NCI-H146 treated with DMSO at 0.1 percent for 48 hours (cell line): ENCODE measurements at regions not wholly inside any gene's neighbourhood (a gene's known extent, or its start where the extent isn't known, plus 50 kb on each side); places are given as distances from the start of the nearest gene placed in this dataset.

Experiments
- DNase-seq: peaks from one replicate; lab custom pipeline; 2025; ENCODE audit not compliant: unreplicated experiment; lab: John Stamatoyannopoulos, UW

DNA sequence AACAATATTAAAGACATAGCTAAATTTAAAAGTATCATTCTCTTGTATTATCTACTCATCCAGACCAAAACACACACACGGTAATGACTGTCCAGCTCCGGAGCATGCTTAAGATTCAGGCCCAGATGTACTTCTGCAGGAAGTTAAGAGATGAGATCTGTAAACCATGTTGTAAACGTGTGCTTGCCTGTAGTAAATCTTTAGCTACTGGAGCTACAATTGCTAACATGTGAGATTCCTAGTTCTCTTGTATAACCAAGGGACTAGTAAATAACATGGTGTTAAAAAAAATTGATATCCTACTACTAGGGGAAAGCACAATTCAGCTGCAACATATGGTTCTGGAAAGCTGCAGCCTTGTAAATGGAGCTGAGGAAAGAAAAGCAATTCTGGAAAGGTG is 651.7 kb upstream of the CCDC54 start:
- DNase-seq: no peak

DNA sequence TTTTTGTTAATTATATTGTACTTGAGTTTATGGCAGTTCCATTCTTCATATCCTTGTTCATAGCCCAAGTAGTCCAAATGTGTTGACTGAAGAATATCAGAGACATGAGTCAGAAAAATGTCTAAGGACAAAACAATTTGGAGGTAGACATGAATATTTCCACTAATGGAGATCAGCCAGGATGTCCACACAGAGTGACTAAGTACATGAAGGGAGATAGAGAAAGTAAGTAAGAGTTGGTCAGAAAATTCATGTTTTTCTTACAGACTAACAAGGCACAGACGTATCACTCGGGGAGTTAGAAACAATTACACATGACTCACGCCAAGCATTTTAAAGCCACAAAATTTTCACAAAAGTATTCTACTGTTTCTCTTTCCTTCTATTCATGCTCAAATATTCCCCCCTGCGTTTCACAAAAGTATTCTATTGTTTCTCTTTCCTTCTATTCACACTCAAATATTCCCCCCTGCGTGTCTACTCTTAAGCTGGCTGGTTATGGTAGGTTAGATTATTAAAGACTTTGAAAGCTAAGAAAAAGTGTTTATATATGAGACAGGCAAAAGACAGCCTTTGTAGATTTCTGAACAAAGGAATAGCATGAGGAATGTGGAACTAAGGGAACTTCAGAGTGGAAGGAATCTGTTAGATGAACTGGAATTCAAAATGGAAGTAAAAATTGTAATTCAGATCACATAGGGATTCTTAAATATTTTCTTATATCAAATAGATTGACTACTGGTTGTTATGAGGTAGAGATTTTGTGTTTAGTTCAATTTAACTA is 648.7 kb upstream of the CCDC54 start:
- DNase-seq: no peak

DNA sequence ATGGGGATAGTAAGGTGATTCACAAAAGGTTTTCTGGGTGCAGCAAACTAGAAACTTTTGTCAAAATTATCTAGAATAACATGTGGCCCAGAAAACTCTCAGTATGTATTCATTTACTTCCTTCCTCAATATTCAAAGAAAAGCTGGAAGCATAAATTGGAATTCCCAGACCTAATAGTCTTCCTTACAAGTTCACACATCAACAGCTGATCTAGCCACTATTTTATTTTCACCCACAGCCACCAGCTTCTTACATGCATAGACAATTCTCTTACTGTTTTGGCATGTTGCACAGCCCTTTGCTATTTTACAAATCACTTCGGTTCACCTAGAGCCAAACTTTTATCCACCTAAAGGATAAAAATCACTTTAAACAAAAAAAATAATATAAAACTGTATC is 647.8 kb upstream of the CCDC54 start:
- DNase-seq: no peak

DNA sequence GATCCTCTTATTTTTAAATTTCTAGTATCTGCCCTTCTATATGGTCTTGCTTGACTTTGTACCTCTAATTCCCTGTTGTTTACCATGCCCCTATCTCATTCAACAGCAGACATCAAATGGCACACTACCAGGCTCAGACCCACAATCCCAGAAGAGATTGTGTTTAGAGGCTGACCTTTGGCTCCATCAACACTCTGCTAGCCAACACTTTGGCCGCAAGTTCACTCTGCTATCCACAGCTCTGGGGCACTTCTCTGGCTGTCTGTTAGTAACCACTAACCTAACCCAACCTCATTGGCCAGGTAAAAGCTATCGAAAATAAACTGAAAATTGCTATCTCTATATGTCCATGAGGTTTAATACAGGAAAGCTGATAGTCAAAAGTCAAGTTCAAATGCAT is 646.0 kb upstream of the CCDC54 start:
- no peak for DNase-seq

DNA sequence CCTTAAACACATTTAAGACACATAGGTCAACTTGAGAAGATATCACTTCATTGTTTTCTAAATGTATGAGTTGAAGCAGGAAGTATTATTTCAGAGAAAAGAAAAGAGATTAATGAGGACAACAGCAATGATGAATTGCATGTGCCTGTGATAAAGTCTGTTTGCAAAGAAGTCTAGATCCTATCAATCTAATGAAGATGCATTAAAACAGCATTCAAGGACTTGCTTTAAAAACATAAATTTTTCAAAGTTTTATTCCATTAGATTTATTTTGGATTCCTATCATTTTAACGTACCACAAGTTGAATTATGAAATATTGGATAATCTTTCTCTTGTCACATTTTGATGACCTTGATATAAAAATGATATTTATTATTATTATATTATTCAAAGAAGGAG is 642.5 kb upstream of the CCDC54 start:
- DNase-seq: no peak

DNA sequence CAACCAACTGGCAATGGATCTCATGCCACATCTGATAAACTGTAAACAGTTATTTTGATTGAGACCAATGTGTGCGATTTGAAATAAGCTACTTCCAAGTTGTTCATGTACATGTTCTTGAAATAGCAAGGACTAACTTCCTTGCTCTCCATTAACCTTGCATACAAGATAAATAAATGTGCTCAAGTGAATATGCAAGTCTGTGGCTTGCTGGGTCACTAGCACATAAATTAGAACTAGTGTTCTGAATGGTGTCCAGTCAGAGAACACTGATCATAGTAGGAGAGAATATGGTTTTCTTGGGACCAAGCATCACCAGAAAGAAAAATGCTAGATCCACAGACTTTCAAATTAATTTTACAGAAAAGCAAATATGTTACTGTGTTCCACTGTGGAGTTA is 640.0 kb upstream of the CCDC54 start:
- DNase-seq: no peak

DNA sequence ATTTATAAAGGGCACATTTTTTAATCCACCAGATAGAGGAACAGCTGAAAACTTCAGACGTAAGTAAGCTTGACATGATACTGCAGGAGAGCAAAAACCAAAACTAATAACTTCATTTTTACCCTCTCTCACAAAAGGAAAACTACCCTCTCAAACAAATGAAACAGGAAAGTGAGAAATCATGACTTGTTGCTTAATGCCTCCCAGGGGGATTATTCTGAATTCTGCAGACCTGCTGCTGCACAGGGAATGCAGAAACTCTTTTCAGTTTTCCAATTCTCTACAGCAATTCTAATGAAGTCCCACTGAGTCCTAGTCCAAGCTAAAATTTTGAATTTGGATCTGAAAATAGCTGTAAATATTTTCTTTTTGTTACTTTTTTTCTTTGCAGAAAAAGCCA is 637.1 kb upstream of the CCDC54 start:
- no peak for DNase-seq

DNA sequence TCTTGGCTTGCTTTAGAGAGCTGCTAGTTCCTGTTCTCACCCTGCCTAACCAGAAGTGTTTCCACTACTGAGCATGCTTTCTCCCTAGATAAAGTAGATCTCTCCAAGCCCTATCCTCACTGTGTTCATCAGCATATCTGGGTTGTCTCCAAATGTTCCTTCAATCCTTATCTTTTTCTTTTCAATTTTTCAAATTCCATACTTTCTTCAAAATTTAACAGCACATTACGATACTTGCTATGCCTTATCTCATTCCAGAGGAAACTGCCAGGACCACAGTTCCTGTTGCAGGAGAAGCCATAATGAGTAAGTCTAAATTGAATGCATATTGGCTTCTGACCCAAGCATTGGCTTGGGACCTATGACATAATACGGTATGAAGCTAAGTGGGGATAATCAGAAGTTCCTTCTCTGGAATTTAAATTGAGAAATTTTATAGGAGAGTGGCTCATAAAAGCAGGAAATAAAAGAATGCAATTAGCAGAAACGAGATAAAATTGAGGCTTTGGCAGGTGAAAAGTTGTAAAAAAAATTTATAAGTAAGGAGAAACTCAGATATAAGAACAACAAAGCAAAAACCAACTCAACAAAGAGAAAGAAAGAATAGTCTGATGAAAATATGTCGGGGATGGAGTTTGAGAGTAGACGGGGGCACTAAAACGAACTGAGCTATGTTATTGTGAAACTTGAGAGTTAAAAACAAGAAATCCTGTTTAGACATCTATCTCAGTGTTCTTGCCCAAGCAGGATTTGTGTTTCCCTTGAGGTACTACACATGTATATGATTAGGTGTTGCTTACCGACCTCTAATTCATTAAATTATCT is 631.7 kb upstream of the CCDC54 start:
- DNase-seq: no peak

DNA sequence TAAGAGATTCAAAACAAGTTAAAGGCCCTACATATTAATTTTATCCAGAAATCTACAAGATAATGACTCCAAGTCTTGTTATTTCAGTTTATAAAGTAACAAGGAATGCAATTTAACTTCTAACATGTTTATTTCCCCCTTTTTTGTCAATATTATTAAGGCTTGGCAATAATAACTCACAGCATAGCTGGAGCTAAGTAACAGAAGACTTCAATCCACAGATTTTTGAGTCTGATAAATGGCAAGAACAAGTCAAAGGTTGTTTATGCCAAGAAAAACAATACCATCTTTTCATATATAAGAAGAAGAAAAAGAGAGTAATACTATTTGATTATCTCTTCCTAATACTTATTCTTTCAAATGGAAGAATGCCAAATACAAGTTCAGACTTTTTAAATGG is 631.0 kb upstream of the CCDC54 start:
- no peak for DNase-seq

DNA sequence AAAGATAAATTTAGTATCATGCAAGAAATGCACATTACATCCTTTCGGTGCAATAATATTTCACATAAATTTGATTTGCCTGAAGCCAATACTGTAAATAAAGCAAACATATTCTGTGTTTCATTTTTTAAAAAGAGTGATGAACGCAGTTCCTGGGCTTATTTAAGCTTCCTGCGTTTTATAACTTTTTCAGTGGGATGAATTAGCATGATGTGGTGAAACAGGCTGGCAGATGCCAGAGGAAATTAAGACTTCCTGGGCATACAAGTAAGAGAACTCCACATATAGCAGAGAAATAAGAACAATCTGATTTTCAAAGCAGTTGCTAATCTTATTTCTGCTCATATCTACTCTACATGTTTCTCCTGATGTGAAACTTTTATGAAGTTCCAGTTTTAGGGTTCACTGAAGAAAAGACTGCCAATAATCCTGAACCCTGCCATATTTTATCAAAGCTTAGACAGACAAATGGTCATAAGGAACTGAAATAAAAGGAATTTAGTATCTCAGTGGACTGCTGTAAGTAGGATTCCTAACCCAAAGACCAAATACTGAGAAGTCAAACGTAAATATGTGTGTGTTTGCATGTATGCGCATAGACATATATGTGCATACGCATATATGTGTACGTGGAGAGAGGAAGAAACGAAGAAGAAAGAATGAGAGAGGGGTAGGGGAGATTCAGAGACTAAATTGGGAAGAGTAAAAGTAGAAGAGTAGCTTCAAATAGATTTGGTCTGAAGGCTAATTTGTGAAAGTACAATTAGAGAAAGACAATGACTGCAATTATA is 628.6 kb upstream of the CCDC54 start:
- DNase-seq: no peak

DNA sequence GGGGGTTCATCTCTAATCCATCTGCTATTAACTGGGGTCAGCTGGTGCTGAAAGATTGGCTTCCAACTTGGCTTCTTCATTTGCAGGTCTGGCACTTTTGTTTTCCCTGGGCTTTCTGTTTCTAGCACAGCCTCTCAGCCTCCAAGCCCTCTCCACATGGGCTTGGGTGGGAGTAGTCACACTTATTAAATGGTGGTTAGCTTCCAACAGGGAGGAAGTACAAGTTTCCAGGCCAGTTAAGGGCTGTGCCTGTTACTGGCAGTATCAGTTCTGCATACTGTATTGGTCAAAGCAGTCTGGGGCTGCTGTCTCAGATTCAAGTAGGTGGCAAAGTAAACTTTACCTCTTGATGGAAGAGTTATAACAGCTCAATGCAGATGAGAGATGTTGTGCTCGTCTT is 627.1 kb upstream of the CCDC54 start:
- DNase-seq: no peak

DNA sequence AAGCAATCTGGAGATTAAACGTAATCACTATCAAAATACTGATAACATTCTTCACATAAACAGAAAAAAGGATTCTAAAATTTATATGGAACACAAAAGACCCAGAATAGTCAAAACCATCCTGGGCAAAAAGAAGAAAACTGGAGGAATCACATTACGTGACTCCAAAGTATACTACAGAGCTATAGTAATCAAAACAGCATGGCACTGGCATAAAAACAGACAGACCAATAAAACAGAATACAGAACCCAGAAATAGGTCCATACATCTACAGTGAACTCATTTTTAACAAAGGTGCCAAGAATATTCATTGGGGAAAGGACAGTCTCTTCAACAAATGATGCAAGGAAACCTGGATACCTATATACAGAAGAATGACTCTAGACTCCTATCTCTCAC is 621.9 kb upstream of the CCDC54 start:
- no peak for DNase-seq

DNA sequence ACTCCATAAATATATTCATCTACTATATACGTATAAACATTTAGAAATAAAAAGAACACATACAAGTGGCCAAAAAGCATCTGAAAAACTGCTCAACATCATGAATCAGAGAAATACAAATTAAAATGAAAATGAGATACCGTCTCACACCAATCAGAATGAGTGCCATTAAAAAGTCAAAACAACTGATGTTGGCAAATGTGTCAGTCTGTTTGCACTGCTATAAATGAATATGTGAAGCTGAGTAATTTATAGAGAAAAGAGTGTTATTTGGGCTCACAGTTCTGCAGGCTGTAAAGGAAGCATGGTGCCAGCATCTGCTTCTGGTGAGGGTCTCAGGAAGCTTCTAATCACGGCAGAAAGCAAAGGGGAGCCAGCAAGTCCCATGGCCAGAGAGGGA is 620.3 kb upstream of the CCDC54 start:
- DNase-seq: no peak

DNA sequence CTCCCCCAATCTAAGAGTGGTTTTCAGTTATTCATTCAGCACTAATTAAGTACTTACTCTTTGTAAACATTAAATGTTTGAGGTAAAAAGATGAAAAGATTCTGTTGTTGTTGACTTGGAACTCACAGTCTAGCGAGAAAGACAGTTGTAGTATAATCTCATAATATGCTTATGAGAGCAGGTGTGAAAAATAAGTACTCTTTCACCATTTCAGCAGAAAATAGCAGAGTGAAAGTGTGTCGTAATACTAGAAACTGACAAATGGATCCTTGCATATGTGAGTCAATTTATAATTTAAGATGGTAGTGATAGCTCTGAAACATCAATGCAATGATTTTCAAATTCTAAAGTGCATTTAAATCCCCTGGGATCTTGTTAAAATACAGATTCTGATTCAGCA is 618.8 kb upstream of the CCDC54 start:
- no peak for DNase-seq

DNA sequence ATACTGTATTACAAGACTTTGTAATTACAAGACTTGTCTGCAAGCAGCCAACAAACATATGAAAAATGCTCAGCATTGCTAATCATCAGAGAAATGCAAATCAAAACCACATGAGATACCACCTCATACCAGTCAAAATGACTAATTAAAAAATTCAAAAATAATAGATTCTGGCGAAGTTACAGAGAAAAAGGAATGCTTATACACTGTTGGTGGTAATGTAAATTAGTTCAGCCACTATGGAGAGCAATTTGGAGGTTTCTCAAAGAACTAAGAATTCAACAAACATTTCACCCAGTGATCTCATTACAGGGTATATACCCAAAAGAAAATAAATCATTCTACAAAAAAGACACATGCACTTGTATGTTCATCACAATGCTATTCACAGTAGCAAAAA is 617.5 kb upstream of the CCDC54 start:
- DNase-seq: no peak

DNA sequence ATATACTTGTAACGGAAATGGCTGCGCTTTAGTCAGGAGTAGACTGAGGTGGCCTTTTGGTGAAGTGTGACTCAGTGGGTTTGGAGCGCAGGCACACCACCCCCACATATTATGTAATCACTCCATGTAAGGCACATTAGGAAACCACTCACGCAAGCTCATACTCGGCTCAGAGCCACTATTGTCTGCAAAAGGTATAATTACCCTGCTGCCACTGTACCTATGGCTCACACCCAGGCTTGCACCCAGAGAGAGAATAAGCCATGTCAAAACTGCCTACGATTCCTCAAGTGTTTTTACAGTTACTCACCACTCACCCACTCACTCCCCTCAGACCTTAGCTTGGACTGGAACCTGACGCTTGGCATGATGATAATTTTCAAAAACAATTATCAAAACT is 611.9 kb upstream of the CCDC54 start:
- DNase-seq: no peak

DNA sequence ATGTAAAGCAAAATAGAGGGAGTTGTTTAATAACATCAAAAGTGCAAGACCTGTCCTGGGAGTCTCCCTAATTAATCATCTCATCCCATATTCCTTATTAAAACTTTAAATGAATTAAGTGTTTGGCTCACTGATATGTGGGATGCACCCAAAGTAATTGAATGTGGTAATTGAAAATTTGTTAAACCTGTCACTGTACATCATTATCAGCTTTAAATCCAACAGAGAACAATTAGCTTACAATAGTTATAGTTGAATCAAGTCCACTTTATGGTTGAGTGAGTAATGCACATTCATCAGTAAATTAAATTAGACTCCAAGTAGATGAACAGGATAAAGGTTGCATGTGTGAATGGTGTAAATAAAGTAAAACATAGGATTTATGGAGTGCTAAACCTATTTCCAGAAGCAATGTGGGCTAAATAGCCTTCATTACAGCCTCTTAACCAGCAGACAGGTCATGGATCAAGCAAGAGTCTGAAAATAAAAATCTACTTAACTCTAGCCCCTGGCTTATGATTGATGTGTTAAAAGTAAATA is 608.2 kb upstream of the CCDC54 start:
- DNase-seq: no peak

DNA sequence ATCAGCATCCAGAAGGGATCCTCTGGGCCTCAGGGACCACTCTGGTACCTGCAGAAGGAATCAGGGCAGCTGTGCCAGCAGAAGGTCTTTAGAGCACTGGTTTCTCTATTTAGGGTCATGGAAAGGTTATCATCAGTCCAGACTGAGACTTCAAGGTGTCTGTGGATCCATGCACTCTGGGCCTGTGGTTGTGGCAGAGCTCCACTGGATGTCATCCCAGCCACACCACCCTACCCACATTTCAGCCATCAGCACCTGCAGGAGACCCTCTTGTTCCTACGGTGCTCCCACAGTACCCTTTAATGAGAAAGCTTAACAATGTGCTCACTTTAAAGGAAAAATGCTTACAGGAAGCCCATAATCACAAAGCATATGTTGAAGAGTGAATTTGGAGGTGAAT is 603.4 kb upstream of the CCDC54 start:
- DNase-seq: no peak

DNA sequence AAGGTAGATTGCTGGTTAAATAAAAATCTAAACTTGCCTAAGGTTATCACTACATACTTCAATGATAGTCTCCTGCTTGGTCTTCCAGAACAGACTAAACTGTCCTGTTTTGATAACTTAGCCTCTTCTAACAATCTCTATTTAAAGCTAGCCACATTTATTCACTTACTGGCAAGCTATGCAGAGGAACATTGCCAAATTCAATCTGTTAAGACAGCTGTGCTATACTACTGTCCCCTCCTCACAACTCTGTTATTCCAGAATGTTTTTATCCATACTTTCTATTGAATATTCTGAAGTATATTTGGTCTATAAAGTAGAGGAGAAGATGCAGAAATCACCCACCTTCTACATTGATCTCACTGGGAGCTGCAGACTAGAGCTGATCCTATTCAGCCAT is 594.0 kb upstream of the CCDC54 start:
- no peak for DNase-seq

DNA sequence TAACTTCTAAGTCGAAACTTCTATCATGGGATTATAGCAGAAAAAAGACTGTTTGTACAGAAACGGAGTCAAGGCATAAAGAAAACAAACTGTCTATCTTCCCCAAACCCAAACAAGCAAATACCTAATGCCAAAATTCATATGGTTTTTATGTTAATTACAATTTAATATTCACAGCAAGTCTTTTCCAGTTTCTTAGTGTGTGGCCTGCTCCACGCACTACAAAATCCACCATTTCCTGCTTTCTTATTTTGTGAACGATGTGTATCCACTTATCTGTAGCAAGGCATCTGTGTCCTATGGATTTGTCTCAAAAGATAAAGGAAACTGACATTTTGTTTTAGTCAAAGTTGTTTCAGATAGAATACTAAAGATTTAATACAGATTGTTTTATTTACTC is 588.0 kb upstream of the CCDC54 start:
- DNase-seq: no peak

DNA sequence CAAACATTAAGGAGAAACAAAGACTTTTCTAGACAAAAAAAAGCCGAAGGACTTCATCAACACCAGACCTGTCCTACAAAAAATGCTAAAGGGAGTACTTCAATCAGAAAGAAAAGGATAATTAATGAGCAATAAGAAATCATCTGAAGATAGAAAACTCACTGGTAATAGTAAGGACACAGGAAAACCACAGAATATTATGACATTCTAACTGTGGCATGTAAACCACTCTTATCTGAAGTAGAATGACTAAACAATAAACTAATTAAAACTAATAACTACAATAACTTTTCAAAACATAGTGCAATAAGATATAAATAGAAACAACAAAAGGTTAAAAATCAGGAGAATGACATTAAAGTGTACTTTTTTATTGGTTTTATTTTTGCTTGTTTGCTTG is 584.5 kb upstream of the CCDC54 start:
- no peak for DNase-seq

DNA sequence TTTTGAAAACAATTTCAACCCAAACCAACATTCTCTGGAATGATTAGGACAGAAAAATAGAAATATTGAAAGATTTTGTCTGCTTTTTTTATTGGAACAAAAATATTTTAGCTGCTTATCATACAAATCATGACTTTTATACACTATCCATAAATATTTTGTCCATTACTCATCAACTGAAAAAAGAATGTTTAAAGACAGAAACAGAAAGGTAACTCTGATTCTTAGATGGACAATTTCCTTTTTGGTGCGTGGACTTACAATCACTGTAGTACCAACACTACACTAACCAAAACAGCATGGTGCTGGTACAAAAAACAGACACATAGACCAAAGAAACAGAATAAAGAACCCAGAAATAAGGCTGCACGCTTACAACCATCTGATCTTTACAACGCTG is 582.8 kb upstream of the CCDC54 start:
- no peak for DNase-seq
